IgD-negative memory B cell (primary cell): ENCODE measurements at regions not wholly inside any gene's neighbourhood (a gene's known extent, or its start where the extent isn't known, plus 50 kb on each side); places are given as distances from the start of the nearest gene placed in this dataset.

ENCODE experiments used
- H3K27ac Mint-ChIP-seq, 3 donors: one replicate each; pipeline ENCODE4 v1.8.0; 2020 to 2022; ENCODE audit warnings: mild to moderate bottlenecking in 3 of 3, mixed read lengths in 3 of 3, moderate library complexity in 1 of 3
- H3K27me3 Mint-ChIP-seq: one replicate; pipeline ENCODE4 v1.8.0; 2021; ENCODE audit warnings: mixed read lengths
- H3K36me3 Mint-ChIP-seq: one replicate; pipeline ENCODE4 v1.8.0; 2020; ENCODE audit warnings: mild to moderate bottlenecking, mixed read lengths
- H3K4me1 Mint-ChIP-seq, 3 donors: one replicate each; pipeline ENCODE4 v1.8.0; 2020 to 2022; ENCODE audit warnings: mixed read lengths in 3 of 3, mild to moderate bottlenecking in 1 of 3
- H3K4me3 Mint-ChIP-seq, 4 donors: one replicate each; pipeline ENCODE4 v1.8.0; 2020 to 2022; ENCODE audit warnings: mild to moderate bottlenecking in 4 of 4, mixed read lengths in 4 of 4, moderate library complexity in 3 of 4
- H3K9me3 Mint-ChIP-seq, 3 donors: one replicate each; pipeline ENCODE4 v1.8.0; 2020 to 2021; ENCODE audit warnings: mixed read lengths in 3 of 3, mild to moderate bottlenecking in 1 of 3

GRCh38 chr4:13102092-13102742, 381.9 kb downstream of the RAB28 start:
- Mint-ChIP-seq H3K27me3 (peaks cover 1% of the 10 kb centered on the region), H3K4me1 (peaks cover 0 to 2% (median 0%) of the 10 kb centered on the region in 3 donors), H3K4me3 (peak overlapping the region in 1 of 4 donors; percentile 34), H3K36me3 (peaks cover 2% of the 10 kb centered on the region), H3K27ac (no peak overlapping the region), H3K9me3 (peaks cover 0 to 2% (median 0%) of the 10 kb centered on the region in 3 donors)

- H3K36me3 Mint-ChIP-seq, result peaks cover 2% of the 10 kb centered on the region
- H3K4me3 Mint-ChIP-seq, result no peak overlapping the region
- no peak overlapping the region for H3K27ac Mint-ChIP-seq
- no peaks in the 10 kb centered on the region for H3K4me1 Mint-ChIP-seq
- peaks cover 1% of the 10 kb centered on the region for H3K27me3 Mint-ChIP-seq
- peaks cover 0 to 2% (median 0%) of the 10 kb centered on the region in 3 donors for H3K9me3 Mint-ChIP-seq
Measured at GRCh38 chr4:13097971-13098370, 386.2 kb downstream of the RAB28 start.

GRCh38 chr4:13095722-13096121, 388.4 kb downstream of the RAB28 start:
- Mint-ChIP-seq H3K9me3 (peaks cover 0 to 2% (median 0%) of the 10 kb centered on the region in 3 donors), H3K4me3 (no peak overlapping the region)

GRCh38 chr4:13093170-13093569, 391.0 kb downstream of the RAB28 start:
- no peaks in the 10 kb centered on the region for H3K36me3 Mint-ChIP-seq
- H3K27me3 Mint-ChIP-seq, result peaks cover 1% of the 10 kb centered on the region
- no peaks in the 10 kb centered on the region for H3K4me1 Mint-ChIP-seq
- no peaks in the 10 kb centered on the region for H3K9me3 Mint-ChIP-seq
- no peak overlapping the region for H3K27ac Mint-ChIP-seq
- no peak overlapping the region for H3K4me3 Mint-ChIP-seq

More at GRCh38 chr4:13095722-13096121, 388.4 kb downstream of the RAB28 start:
- Mint-ChIP-seq H3K27me3 (peaks cover 1% of the 10 kb centered on the region), H3K27ac (no peak overlapping the region), H3K36me3 (peaks cover 2% of the 10 kb centered on the region), H3K4me1 (no peaks in the 10 kb centered on the region)

- H3K4me1 Mint-ChIP-seq, result no peaks in the 10 kb centered on the region
- H3K36me3 Mint-ChIP-seq, result no peaks in the 10 kb centered on the region
- H3K4me3 Mint-ChIP-seq, result no peak overlapping the region
- H3K27ac Mint-ChIP-seq, result no peak overlapping the region
- peaks cover 1% of the 10 kb centered on the region for H3K27me3 Mint-ChIP-seq
- H3K9me3 Mint-ChIP-seq, result no peaks in the 10 kb centered on the region
Measured at GRCh38 chr4:13092702-13093101, 391.4 kb downstream of the RAB28 start.

GRCh38 chr4:13089659-13089998, 394.5 kb downstream of the RAB28 start:
- no peak overlapping the region for H3K27ac Mint-ChIP-seq
- peaks cover 0 to 3% (median 0%) of the 10 kb centered on the region in 3 donors for H3K9me3 Mint-ChIP-seq
- H3K36me3 Mint-ChIP-seq, result no peaks in the 10 kb centered on the region
- peaks cover 1% of the 10 kb centered on the region for H3K27me3 Mint-ChIP-seq
- no peak overlapping the region for H3K4me3 Mint-ChIP-seq
- no peaks in the 10 kb centered on the region for H3K4me1 Mint-ChIP-seq

- peaks cover 1% of the 10 kb centered on the region for H3K27me3 Mint-ChIP-seq
- H3K4me1 Mint-ChIP-seq, result no peaks in the 10 kb centered on the region
- H3K36me3 Mint-ChIP-seq, result no peaks in the 10 kb centered on the region
- no peak overlapping the region for H3K27ac Mint-ChIP-seq
- H3K4me3 Mint-ChIP-seq, result no peak overlapping the region
- H3K9me3 Mint-ChIP-seq, result peaks cover 0 to 3% (median 0%) of the 10 kb centered on the region in 3 donors
Measured at GRCh38 chr4:13088726-13089658, 395.1 kb downstream of the RAB28 start.

- Mint-ChIP-seq H3K4me1 (no peaks in the 10 kb centered on the region), H3K27ac (no peak overlapping the region), H3K27me3 (peaks cover 1% of the 10 kb centered on the region), H3K9me3 (peaks cover 4 to 13% (median 11%) of the 10 kb centered on the region in 3 donors), H3K36me3 (no peaks in the 10 kb centered on the region), H3K4me3 (no peak overlapping the region)
Measured at GRCh38 chr4:13087041-13087440, 397.1 kb downstream of the RAB28 start.

- Mint-ChIP-seq H3K27ac (no peak overlapping the region), H3K9me3 (peaks cover 10 to 34% (median 16%) of the 10 kb centered on the region in 3 donors), H3K4me1 (no peaks in the 10 kb centered on the region)
Measured at GRCh38 chr4:13084210-13084609, 399.9 kb downstream of the RAB28 start.

GRCh38 chr4:13081830-13082229, 402.3 kb downstream of the RAB28 start:
- peaks cover 4% of the 10 kb centered on the region for H3K36me3 Mint-ChIP-seq
- no peak overlapping the region for H3K4me3 Mint-ChIP-seq
- no peaks in the 10 kb centered on the region for H3K4me1 Mint-ChIP-seq
- peaks cover 10 to 34% (median 16%) of the 10 kb centered on the region in 3 donors for H3K9me3 Mint-ChIP-seq
- no peaks in the 10 kb centered on the region for H3K27me3 Mint-ChIP-seq
- no peak overlapping the region for H3K27ac Mint-ChIP-seq

More at GRCh38 chr4:13084210-13084609, 399.9 kb downstream of the RAB28 start:
- H3K36me3 Mint-ChIP-seq, result peaks cover 4% of the 10 kb centered on the region
- H3K27me3 Mint-ChIP-seq, result no peaks in the 10 kb centered on the region
- H3K4me3 Mint-ChIP-seq, result no peak overlapping the region

- H3K27ac Mint-ChIP-seq, result no peak overlapping the region
- H3K36me3 Mint-ChIP-seq, result peaks cover 2% of the 10 kb centered on the region
- peaks cover 2% of the 10 kb centered on the region for H3K27me3 Mint-ChIP-seq
- H3K9me3 Mint-ChIP-seq, result peaks cover 0 to 4% (median 0%) of the 10 kb centered on the region in 3 donors
- no peak overlapping the region for H3K4me3 Mint-ChIP-seq
- H3K4me1 Mint-ChIP-seq, result no peaks in the 10 kb centered on the region
Measured at GRCh38 chr4:13067077-13067476, 417.1 kb downstream of the RAB28 start.

- Mint-ChIP-seq H3K27ac (no peak overlapping the region), H3K4me1 (no peaks in the 10 kb centered on the region), H3K27me3 (no peaks in the 10 kb centered on the region), H3K9me3 (peaks cover 0 to 3% (median 2%) of the 10 kb centered on the region in 3 donors), H3K36me3 (no peaks in the 10 kb centered on the region), H3K4me3 (peak overlapping the region in 1 of 4 donors; percentile 6)
Measured at GRCh38 chr4:13059019-13059418, 425.1 kb downstream of the RAB28 start.

GRCh38 chr4:13056630-13057189, 427.4 kb downstream of the RAB28 start:
- peaks cover 0 to 5% (median 2%) of the 10 kb centered on the region in 3 donors for H3K9me3 Mint-ChIP-seq
- no peaks in the 10 kb centered on the region for H3K4me1 Mint-ChIP-seq
- no peaks in the 10 kb centered on the region for H3K36me3 Mint-ChIP-seq
- no peaks in the 10 kb centered on the region for H3K27me3 Mint-ChIP-seq
- H3K27ac Mint-ChIP-seq, result no peak overlapping the region
- H3K4me3 Mint-ChIP-seq, result no peak overlapping the region

GRCh38 chr4:13054420-13054970, 429.6 kb downstream of the RAB28 start:
- Mint-ChIP-seq H3K4me1 (no peaks in the 10 kb centered on the region), H3K9me3 (peaks cover 0 to 2% (median 2%) of the 10 kb centered on the region in 3 donors), H3K27ac (no peak overlapping the region), H3K4me3 (no peak overlapping the region), H3K36me3 (no peaks in the 10 kb centered on the region), H3K27me3 (no peaks in the 10 kb centered on the region)

GRCh38 chr4:13047591-13047990, 436.5 kb downstream of the RAB28 start:
- H3K4me3 Mint-ChIP-seq, result no peak overlapping the region
- no peaks in the 10 kb centered on the region for H3K4me1 Mint-ChIP-seq
- no peaks in the 10 kb centered on the region for H3K27me3 Mint-ChIP-seq
- H3K9me3 Mint-ChIP-seq, result peaks cover 0 to 15% (median 6%) of the 10 kb centered on the region in 3 donors
- H3K36me3 Mint-ChIP-seq, result no peaks in the 10 kb centered on the region
- H3K27ac Mint-ChIP-seq, result no peak overlapping the region
